ENCODE measurements at regions not wholly inside any gene's neighbourhood (a gene's known extent, or its start where the extent isn't known, plus 50 kb on each side); places are given as distances from the start of the nearest gene placed in this dataset.

- POLR2A ChIA-PET = no interaction called here
- no peak overlapping the region for H3K27ac ChIP-seq
- H3K4me3 ChIP-seq = no peak overlapping the region
- CTCF ChIA-PET = interaction anchor here (0.8 to 1.0 kb wide), 2 partner anchors 18 to 43 kb away, joined by 3 read pairs; no protein-coding TSS in a partner anchor
- DNase-seq (ENCODE audit: low read depth in 1 of 2, low spot score in 1 of 2) (no peak), ATAC-seq (no peak), FAIRE-seq (no peak)
- H3K4me2 ChIP-seq = no peak overlapping the region
- 3% methylated on average over 10 of the region's 10 CpGs for WGBS (ENCODE audit: missing lambda C conversion rate)
- no peak for TF ChIP-seq EHMT2 (IDR thresholded peaks at IDR 0.05; ENCODE audit: low read depth)
- TF ChIP-seq ZNF302 (CRISPR knock-in tag; IDR thresholded peaks at IDR 0.05) = no peak
- no peak for TF ChIP-seq REST (IDR thresholded peaks at IDR 0.05)
- no peak for TF ChIP-seq ZFP36 (IDR thresholded peaks at IDR 0.05; ENCODE audit: borderline replicate concordance, partially characterized antibody)
- no peak for TF ChIP-seq CHD2 (IDR thresholded peaks at IDR 0.05; ENCODE audit: low read length, partially characterized antibody)
- no peak for TF ChIP-seq ZC3H11A (IDR thresholded peaks at IDR 0.05)
- TF ChIP-seq CHD4 (IDR thresholded peaks at IDR 0.05; ENCODE audit: borderline replicate concordance) = no peak
- no peak for TF ChIP-seq POLR2A (IDR thresholded peaks at IDR 0.05; ENCODE audit: low read length)
- no peak for TF ChIP-seq RAD21 (conservative IDR thresholded peaks at IDR 0.05 in 1 of 2, IDR thresholded peaks at IDR 0.05 in 1 of 2)
- no peak for TF ChIP-seq BHLHE40 (IDR thresholded peaks at IDR 0.05; ENCODE audit: low read depth, low read length)
- no peak for TF ChIP-seq RFX5 (IDR thresholded peaks at IDR 0.05)
- TF ChIP-seq NR3C1 (IDR thresholded peaks at IDR 0.05) = no peak
- no peak for TF ChIP-seq SMC3 (IDR thresholded peaks at IDR 0.05)
- TF ChIP-seq MAX (IDR thresholded peaks at IDR 0.05) = no peak
- H3K4me1 ChIP-seq = no peaks in the 10 kb centered on the region
- H3K9me3 ChIP-seq = peaks cover 20% of the 10 kb centered on the region; the same call in 2 of the 3 replicates
Observed at GRCh38 chr19:28601723-28602440, 611.1 kb downstream of the UQCRFS1 start.

- no peak overlapping the region for H3K27ac ChIP-seq
- POLR2A ChIA-PET = no interaction called here
- H3K4me3 ChIP-seq = no peak overlapping the region
- no peaks in the 10 kb centered on the region for H3K4me1 ChIP-seq
- CTCF ChIA-PET = no interaction called here
- peaks cover 16% of the 10 kb centered on the region; the same call in 2 of the 3 replicates for H3K9me3 ChIP-seq
- FAIRE-seq = no peak
- DNase-seq (ENCODE audit: low read depth in 1 of 2, low spot score in 1 of 2) = no peak
- whole genome bisulfite sequencing (ENCODE audit: missing lambda C conversion rate) = 6% methylated on average over 3 of the region's 3 CpGs
- H3K4me2 ChIP-seq = no peak overlapping the region
- TF ChIP-seq CTCF (IDR thresholded peaks at IDR 0.05) (no peak), CHD2 (IDR thresholded peaks at IDR 0.05; ENCODE audit: low read length, partially characterized antibody) (no peak), CBX2 (IDR thresholded peaks at IDR 0.05; ENCODE audit: borderline replicate concordance, low read depth) (no peak), TP53 (CRISPR knock-in tag; IDR thresholded peaks at IDR 0.05) (no peak), FOSB (CRISPR knock-in tag; IDR thresholded peaks at IDR 0.05) (no peak), ATOH8 (CRISPR knock-in tag; IDR thresholded peaks at IDR 0.05; ENCODE audit: low read depth) (no peak), HES2 (IDR thresholded peaks at IDR 0.05) (no peak), ZNF302 (CRISPR knock-in tag; IDR thresholded peaks at IDR 0.05) (no peak), SREBF2 (IDR thresholded peaks at IDR 0.05) (no peak), TFCP2L1 (CRISPR knock-in tag; IDR thresholded peaks at IDR 0.05) (no peak), CBX8 (IDR thresholded peaks at IDR 0.05) (no peak), ZFP36 (IDR thresholded peaks at IDR 0.05; ENCODE audit: borderline replicate concordance, partially characterized antibody) (no peak), MAZ (IDR thresholded peaks at IDR 0.05; ENCODE audit: borderline replicate concordance, low read depth, low read length) (no peak), RAD21 (conservative IDR thresholded peaks at IDR 0.05 in 1 of 2, IDR thresholded peaks at IDR 0.05 in 1 of 2) (no peak), HOXA7 (CRISPR knock-in tag; IDR thresholded peaks at IDR 0.05) (no peak), EHMT2 (IDR thresholded peaks at IDR 0.05; ENCODE audit: low read depth) (no peak), HOXB13 (CRISPR knock-in tag; IDR thresholded peaks at IDR 0.05; ENCODE audit: low read depth) (no peak)
- no peak for ATAC-seq
Observed at GRCh38 chr19:28598861-28599260, 614.1 kb downstream of the UQCRFS1 start.

All from A549 (cell line).